Rectal smooth muscle tissue (tissue), 1 donor: ENCODE measurements at regions not wholly inside any gene's neighbourhood (a gene's known extent, or its start where the extent isn't known, plus 50 kb on each side); places are given as distances from the start of the nearest gene placed in this dataset.
"Not testable (repeated sequence)": the region's sequence is repeated elsewhere in the genome, so short reads cannot be mapped to it uniquely, and the experiment has no call there.

ENCODE experiments used
- H3K27ac ChIP-seq: one replicate; pipeline ENCODE4 v1.7.0; 2013; ENCODE audit warnings: low read depth, low read length, inconsistent platforms
- H3K27me3 ChIP-seq: one replicate; pipeline ENCODE4 v1.7.0; 2013; ENCODE audit warnings: low read length; ENCODE audit not compliant: control insufficient read depth, insufficient read depth
- H3K36me3 ChIP-seq: one replicate; pipeline ENCODE4 v1.7.0; 2013; ENCODE audit warnings: low read length; ENCODE audit not compliant: control insufficient read depth, insufficient read depth
- H3K4me1 ChIP-seq: one replicate; pipeline ENCODE4 v1.7.0; 2013; ENCODE audit warnings: low read length; ENCODE audit not compliant: control insufficient read depth, insufficient read depth
- H3K4me3 ChIP-seq: one replicate; pipeline ENCODE4 v1.7.0; 2013; ENCODE audit warnings: low read length
- H3K9ac ChIP-seq: one replicate; pipeline ENCODE4 v1.7.0; 2013; ENCODE audit warnings: low read length

DNA sequence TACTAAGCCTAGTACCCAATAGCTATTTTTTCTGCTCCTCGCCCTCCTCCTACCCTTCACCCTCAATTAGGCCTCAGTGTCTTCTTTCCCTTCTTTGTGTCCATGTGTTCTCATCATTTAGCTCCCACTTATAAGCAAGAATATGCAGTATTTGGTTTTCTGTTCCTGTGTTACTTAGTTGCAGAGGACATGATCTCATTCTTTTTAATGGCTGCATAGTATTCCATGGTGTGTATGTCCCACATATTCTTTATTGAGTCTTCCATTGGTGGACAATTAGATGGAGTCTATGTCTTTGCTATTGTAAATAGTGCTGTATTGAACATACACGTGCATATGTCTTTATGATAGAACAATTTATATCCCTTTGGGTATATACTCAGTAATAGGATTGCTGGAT, 106.9 kb upstream of the NR5A2 start:
- Histone ChIP-seq H3K4me3 (no peak overlapping the region), H3K9ac (no peak overlapping the region), H3K27ac (no peak overlapping the region), H3K4me1 (no peaks in the 10 kb centered on the region), H3K36me3 (no peaks in the 10 kb centered on the region), H3K27me3 (no peaks in the 10 kb centered on the region)

DNA sequence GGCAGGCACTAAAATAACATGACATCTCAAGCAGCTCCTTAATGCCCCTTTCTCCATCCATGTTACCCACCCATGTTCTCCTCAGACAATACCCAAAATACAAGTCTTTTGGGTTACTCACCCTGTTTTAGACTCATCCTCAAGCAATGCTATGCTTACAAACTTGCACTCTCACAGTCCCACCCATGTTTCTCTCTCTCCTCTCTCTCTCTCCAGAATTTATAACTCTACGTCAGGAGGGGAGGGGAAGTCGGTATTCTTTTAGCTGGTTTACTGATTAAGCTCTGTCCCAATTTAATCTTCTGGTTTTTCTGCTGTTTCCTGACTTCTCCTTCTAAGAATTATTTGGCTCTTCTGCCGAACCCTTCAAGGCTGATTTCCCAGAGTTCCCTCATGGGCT, 98.0 kb upstream of the NR5A2 start:
- H3K27me3 ChIP-seq: no peaks in the 10 kb centered on the region
- H3K4me3 ChIP-seq: no peak overlapping the region
- no peak overlapping the region for H3K9ac ChIP-seq
- H3K36me3 ChIP-seq: no peaks in the 10 kb centered on the region
- no peaks in the 10 kb centered on the region for H3K4me1 ChIP-seq
- no peak overlapping the region for H3K27ac ChIP-seq

DNA sequence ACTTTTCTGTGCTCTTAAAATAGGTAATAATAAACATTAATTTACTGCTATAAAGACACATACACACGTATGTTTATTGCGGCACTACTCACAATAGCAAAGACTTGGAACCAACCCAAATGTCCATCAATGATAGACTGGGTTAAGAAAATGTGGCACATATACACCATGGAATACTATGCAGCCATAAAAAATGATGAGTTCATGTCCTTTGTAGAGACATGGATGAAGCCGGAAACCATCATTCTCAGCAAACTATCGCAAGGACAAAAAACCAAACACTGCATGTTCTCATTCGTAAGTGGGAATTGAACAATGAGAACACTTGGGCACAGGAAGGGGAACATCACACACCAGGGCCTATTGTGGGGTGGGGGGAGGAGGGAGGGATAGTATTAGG, 97.4 kb upstream of the NR5A2 start:
- not testable (repeated sequence) for H3K4me1 ChIP-seq, H3K4me3 ChIP-seq, H3K27me3 ChIP-seq, H3K36me3 ChIP-seq, H3K9ac ChIP-seq, H3K27ac ChIP-seq

DNA sequence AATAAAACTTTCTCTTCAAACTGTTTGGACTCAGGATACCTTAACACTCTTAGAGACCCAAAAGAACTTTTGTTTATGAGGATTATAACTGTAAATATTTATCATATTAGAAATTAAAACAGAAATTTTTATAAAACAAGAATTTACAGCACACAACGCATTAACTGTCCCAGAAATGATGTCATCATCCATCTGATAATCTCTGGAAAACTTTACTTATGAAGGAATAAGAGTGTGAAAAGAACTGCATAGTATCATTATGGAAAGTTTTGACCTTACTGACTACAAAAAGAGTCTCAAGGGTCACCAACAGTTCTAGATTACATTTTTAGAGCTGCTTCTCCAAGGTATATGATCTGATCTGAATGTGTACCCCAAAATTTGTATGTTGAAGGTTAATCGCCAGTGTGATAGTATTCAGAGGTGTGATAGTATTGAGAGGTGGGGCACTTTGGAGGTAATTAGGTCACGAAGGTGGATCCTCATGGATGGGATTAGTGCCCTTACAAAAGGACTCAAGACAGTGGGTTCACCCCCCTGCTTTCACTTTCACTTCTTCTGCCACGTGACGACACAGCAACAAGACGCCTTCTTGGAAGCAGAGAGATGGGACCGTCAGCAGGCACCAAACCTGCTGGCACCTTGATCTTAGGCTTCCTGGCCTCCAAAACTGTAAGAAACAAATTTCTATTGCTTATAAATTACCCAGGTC, 95.7 kb upstream of the NR5A2 start:
- Histone ChIP-seq H3K27ac (no peak overlapping the region), H3K4me3 (no peak overlapping the region), H3K27me3 (no peaks in the 10 kb centered on the region), H3K9ac (no peak overlapping the region), H3K36me3 (no peaks in the 10 kb centered on the region), H3K4me1 (no peaks in the 10 kb centered on the region)

DNA sequence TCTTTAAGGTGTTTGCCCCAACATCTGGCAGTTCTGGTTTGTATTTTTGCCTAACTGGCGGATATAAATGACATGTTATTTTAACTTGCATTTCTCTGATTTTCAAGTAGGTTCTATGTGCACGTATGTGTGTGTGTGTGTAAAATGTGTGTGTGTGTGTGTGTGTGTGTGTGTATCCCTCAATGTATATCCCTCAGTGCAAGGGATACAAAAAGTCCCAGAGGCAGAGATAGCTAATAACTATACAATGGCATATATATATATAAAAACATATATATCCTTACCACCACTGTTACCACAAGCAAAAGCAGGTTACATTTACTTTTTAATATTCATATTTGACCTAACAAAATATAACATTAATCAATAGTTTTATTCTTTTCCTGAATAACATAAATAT, 95.0 kb upstream of the NR5A2 start:
- no peak overlapping the region for H3K4me3 ChIP-seq
- H3K27me3 ChIP-seq: no peaks in the 10 kb centered on the region
- no peaks in the 10 kb centered on the region for H3K4me1 ChIP-seq
- H3K27ac ChIP-seq: no peak overlapping the region
- H3K36me3 ChIP-seq: no peaks in the 10 kb centered on the region
- H3K9ac ChIP-seq: no peak overlapping the region

DNA sequence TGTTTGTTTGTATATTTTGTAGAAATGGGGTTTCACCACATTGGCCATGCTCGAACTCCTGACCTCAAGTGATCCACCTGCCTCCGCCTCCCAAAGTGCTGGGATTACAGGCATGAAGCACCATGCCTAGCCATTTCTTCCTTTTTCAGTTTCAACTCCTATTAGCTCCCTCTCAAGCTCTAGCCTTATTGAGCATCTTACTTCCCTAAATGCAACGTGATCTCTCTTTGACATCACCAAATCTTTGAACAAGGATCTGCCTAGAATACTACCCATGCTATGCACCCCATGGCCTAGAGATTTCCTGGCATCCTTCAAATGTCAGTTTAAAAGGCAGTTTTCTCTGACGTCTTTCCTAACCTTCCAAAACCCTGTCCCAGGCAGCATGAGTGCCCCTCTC, 91.1 kb upstream of the NR5A2 start:
- Histone ChIP-seq H3K27ac (no peak overlapping the region), H3K4me1 (no peaks in the 10 kb centered on the region), H3K9ac (no peak overlapping the region), H3K36me3 (no peaks in the 10 kb centered on the region), H3K4me3 (no peak overlapping the region), H3K27me3 (no peaks in the 10 kb centered on the region)

DNA sequence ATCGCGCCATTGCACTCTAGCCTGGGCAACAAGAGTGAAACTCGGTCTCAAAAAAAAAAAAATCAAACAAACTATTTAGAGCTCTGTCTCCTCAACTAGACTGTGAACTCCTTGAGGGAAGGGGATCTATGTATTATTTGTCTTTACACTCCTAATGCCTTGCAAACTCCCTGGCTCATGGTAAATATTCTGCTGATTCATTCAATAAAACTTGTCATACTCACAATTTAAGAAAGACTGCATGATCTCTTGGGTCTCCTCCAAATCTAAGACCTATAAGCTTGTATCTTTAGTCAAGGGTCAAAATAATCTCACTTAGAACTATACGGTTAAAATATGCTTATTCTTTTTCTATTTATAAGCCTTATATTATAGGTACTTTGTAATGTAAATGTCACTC, 90.3 kb upstream of the NR5A2 start:
- no peak overlapping the region for H3K4me3 ChIP-seq
- H3K36me3 ChIP-seq: no peaks in the 10 kb centered on the region
- no peak overlapping the region for H3K27ac ChIP-seq
- no peaks in the 10 kb centered on the region for H3K27me3 ChIP-seq
- H3K4me1 ChIP-seq: no peaks in the 10 kb centered on the region
- H3K9ac ChIP-seq: no peak overlapping the region

DNA sequence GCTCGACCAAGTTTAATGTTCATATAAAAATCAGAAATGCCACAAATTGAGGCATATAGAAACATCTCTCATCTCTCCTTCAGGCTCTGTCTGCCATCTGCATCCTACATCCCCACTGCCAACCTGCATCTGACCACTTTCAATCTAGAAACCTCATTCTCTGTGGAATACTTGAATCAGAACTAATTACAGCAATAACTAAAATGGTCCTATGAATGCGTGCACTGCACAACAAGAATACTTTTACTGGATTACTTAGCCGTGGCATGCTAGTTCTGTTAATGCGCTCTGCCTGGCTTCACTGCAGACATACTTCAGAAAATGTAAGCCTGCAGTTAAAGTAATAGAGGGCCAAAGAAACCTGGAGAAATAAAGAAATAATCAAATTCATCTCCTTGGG, 89.8 kb upstream of the NR5A2 start:
- no peak overlapping the region for H3K4me3 ChIP-seq
- no peaks in the 10 kb centered on the region for H3K4me1 ChIP-seq
- no peaks in the 10 kb centered on the region for H3K27me3 ChIP-seq
- H3K36me3 ChIP-seq: no peaks in the 10 kb centered on the region
- H3K27ac ChIP-seq: no peak overlapping the region
- H3K9ac ChIP-seq: no peak overlapping the region

DNA sequence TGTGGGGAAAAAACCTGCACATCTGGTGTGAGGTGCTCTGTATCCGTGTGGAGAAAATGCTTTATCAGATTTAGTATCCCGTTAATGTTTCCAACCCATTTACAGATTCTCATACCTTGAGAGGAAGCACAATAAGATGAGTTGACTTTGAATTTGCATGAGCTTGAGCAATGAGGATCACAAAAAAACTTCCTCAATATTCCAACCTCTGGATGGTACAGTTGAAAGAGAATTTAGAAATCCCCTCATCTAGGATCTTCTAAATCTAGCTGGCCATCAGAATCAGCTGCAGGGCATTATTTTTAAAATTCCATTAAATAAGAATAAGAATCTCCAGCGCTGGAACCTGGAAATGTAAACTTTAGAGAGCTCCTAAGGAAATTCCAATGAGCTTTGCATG, 82.5 kb upstream of the NR5A2 start:
- no peak overlapping the region for H3K27ac ChIP-seq
- no peaks in the 10 kb centered on the region for H3K4me1 ChIP-seq
- H3K36me3 ChIP-seq: no peaks in the 10 kb centered on the region
- H3K9ac ChIP-seq: no peak overlapping the region
- no peaks in the 10 kb centered on the region for H3K27me3 ChIP-seq
- H3K4me3 ChIP-seq: no peak overlapping the region

DNA sequence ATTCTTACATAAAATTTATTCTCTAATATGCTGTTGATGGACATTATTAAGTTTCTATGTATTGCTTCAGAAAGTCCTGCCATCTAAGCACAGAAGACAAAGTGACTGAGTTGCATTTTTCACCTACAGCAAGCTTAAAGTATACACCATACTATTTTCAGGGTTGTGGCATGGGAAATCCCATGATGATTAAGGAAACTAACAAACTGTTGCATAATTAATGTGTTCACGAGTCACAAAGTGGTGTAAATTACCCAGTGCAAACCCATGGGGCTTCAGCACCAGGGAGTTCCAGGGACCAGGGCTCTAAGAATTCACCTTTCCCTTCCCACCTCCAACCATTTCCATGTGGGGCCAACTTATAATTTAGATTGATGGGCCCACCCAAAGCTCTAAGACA, 81.9 kb upstream of the NR5A2 start:
- H3K4me1 ChIP-seq: no peaks in the 10 kb centered on the region
- no peak overlapping the region for H3K4me3 ChIP-seq
- no peaks in the 10 kb centered on the region for H3K27me3 ChIP-seq
- H3K27ac ChIP-seq: no peak overlapping the region
- no peak overlapping the region for H3K9ac ChIP-seq
- H3K36me3 ChIP-seq: no peaks in the 10 kb centered on the region

DNA sequence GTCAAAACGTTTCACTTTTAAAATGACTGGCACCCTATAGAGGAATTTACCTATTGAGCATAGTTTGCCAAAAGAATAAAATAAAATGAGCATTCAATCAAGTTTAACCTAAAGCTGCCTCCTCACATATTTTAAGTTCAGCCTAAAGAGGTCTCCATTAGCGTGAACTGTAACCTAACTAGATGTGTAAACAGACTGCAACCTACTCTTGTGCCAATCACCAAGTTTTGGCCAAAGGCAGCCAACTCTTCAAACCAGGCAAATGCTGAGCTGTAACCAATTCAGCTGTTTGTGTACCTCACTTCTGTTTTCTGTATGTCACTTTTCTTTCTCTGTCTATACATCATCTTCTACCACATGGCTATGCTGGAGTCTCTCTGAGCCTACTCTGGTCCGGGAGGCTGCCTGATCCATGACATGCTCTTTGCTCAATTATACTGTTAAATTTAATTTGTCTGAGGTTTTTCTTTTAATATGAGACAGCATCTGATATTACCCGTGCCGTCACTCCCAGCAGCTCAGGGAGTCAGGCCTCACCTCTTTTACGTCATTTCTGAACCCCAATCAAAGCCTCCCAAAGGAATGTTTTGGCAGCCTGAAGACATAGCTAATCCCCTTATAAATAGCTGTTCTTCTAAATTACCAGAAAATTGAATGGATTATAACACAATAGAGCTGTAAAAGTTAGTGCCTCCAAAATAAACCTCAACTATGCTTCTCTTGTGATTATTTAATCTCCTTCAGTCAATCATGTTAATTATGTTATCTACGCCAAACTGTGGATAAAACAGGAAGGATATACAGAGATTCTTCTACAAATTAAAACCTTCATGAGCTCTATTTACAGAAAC, 81.0 kb upstream of the NR5A2 start:
- H3K9ac ChIP-seq: no peak overlapping the region
- H3K27me3 ChIP-seq: no peaks in the 10 kb centered on the region
- no peaks in the 10 kb centered on the region for H3K36me3 ChIP-seq
- H3K4me3 ChIP-seq: no peak overlapping the region
- no peaks in the 10 kb centered on the region for H3K4me1 ChIP-seq
- no peak overlapping the region for H3K27ac ChIP-seq

DNA sequence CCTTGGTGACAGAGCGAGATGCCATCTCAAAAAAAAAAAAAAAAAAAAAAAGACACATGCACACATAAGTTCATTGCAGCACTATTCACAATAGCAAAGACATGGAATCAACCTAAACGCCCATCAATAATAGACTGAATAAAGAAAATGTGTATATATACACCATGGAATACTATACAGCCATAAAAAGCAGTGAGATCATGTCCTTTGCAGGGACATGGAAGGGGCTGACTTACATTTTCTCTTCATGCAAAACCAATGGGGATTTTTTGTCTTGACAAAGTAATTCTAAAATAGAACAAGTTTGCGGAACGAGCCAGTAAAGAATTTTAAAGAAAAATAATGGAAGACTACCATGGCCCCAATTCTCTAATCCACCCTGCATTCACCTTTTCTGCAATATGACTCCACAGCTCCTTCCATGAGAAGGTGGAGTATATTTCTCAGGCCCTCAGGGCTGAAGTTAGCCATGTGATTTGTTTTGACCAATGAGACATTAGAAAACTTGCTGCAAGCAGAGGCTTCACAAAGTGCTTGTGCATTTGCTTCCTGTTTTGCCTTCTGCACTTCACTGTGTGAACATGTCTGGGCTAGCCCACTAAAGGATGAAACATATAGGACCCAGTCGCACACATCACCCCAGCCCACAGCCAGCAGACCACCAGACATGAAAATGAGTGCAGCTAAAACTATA, 78.8 kb upstream of the NR5A2 start:
- Histone ChIP-seq H3K4me3 (no peak overlapping the region), H3K27ac (no peak overlapping the region), H3K4me1 (no peaks in the 10 kb centered on the region), H3K36me3 (no peaks in the 10 kb centered on the region), H3K9ac (no peak overlapping the region), H3K27me3 (no peaks in the 10 kb centered on the region)
